Fibroblast of mammary gland (primary cell): ENCODE measurements at regions not wholly inside any gene's neighbourhood (a gene's known extent, or its start where the extent isn't known, plus 50 kb on each side); places are given as distances from the start of the nearest gene placed in this dataset.

ENCODE experiments used
- DNase-seq: peaks from one replicate; pipeline ENCODE4 v3.0.0-alpha.2; 2010; ENCODE audit warnings: low read depth
- H3K4me3 ChIP-seq: 2 replicates; pipeline ENCODE4 v1.5.1; 2011; ENCODE audit warnings: low read depth, mild to moderate bottlenecking, low read length, moderate library complexity; ENCODE audit not compliant: control insufficient read depth
- TF ChIP-seq, protein P1 (sequence below): conservative IDR thresholded peaks from 2 replicates; pipeline ENCODE4 v1.5.1; 2011; ENCODE audit warnings: low read depth, low read length, inconsistent platforms; ENCODE audit not compliant: control insufficient read depth, insufficient read depth

GRCh38 chr1:187241971-187242370, 413.2 kb downstream of the PLA2G4A start:
- DNase-seq = no peak
- no peak overlapping the region for H3K4me3 ChIP-seq
- TF ChIP-seq, protein P1, sequence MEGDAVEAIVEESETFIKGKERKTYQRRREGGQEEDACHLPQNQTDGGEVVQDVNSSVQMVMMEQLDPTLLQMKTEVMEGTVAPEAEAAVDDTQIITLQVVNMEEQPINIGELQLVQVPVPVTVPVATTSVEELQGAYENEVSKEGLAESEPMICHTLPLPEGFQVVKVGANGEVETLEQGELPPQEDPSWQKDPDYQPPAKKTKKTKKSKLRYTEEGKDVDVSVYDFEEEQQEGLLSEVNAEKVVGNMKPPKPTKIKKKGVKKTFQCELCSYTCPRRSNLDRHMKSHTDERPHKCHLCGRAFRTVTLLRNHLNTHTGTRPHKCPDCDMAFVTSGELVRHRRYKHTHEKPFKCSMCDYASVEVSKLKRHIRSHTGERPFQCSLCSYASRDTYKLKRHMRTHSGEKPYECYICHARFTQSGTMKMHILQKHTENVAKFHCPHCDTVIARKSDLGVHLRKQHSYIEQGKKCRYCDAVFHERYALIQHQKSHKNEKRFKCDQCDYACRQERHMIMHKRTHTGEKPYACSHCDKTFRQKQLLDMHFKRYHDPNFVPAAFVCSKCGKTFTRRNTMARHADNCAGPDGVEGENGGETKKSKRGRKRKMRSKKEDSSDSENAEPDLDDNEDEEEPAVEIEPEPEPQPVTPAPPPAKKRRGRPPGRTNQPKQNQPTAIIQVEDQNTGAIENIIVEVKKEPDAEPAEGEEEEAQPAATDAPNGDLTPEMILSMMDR = no peak

GRCh38 chr1:187244623-187245022, 415.9 kb downstream of the PLA2G4A start:
- DNase-seq = no peak
- H3K4me3 ChIP-seq = no peak overlapping the region
- TF ChIP-seq, protein P1 = no peak

- no peak for DNase-seq
- H3K4me3 ChIP-seq = no peak overlapping the region
- TF ChIP-seq, protein P1 = no peak
Observed at GRCh38 chr1:187245201-187245600, 416.5 kb downstream of the PLA2G4A start.

- TF ChIP-seq, protein P1 = no peak
- no peak for DNase-seq
- no peak overlapping the region for H3K4me3 ChIP-seq
Observed at GRCh38 chr1:187249196-187249595, 420.4 kb downstream of the PLA2G4A start.

GRCh38 chr1:187252923-187253322, 424.2 kb downstream of the PLA2G4A start:
- H3K4me3 ChIP-seq = no peak overlapping the region
- TF ChIP-seq, protein P1 = no peak
- no peak for DNase-seq

DNA sequence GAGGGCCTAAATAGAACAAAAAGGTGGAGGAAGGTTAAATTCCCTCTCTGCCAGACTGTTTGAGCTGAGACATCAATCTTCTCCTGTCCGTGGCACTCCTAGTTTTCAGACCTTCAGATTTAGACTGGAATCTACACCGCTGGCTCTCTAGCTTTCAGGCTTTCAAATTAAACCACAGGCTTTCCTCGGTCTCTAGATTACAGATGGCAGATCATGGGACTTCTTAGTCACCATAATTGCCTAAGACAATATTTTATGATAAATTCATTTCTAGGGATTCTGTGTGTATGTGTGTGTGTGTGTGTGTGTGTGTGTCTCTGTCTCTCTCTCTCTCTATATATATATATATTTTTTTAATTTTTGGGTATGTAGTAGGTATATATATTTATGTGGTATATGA, 428.7 kb downstream of the PLA2G4A start:
- no peak for DNase-seq
- TF ChIP-seq, protein P1 = no peak

DNA sequence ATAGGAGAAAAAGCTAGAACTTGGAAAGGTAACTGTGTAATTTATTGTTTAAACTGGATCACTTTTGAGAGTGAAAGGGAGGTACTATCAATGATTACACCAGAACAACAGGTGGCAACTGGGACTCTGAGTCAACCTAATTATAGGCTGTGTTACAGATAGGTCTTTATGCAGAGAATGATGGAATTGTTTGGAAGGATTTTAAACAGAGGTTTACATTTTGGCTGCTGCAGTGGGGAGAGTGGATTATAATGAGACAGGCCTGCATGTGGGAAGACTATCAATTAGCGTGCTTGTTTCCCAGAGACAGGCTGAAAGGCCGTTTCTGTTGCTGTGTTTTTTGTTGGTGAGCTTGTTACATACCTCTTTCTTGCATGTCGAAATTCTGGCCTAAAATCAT, 432.9 kb downstream of the PLA2G4A start:
- H3K4me3 ChIP-seq = no peak overlapping the region
- DNase-seq = no peak
- TF ChIP-seq, protein P1 = no peak

More for the DNA sequence above, 428.7 kb downstream of the PLA2G4A start:
- H3K4me3 ChIP-seq = no peak overlapping the region
